Vagina (tissue), 2 donors: ENCODE measurements at regions not wholly inside any gene's neighbourhood (a gene's known extent, or its start where the extent isn't known, plus 50 kb on each side); places are given as distances from the start of the nearest gene placed in this dataset.

Source experiments
- POLR2A ChIP-seq, 2 donors: fragments of 450-650 bp; IDR thresholded peaks; one replicate each; pipeline ENCODE4 v1.6.1; 2017; ENCODE audit warnings: antibody characterized with exemption in 2 of 2, mild to moderate bottlenecking in 2 of 2, moderate library complexity in 2 of 2
- POLR2AphosphoS5 ChIP-seq, 2 donors: sonication (generic); formaldehyde crosslinking; IDR thresholded peaks; one replicate each; pipeline ENCODE4 v1.9.0; 2017; ENCODE audit warnings: antibody characterized with exemption in 2 of 2, mild to moderate bottlenecking in 2 of 2, low read depth in 1 of 2; ENCODE audit not compliant: insufficient read depth in 1 of 2
- TF ChIP-seq, protein P1 (sequence below), 3 experiments: fragments of 450-650 bp in 2 of 3; fragments of 200-600 bp in 1 of 3; sonication (generic) in 1 of 3; IDR thresholded peaks; one replicate each; pipeline ENCODE4 v1.5.1; 2017 to 2019; ENCODE audit warnings: antibody characterized with exemption in 3 of 3, mild to moderate bottlenecking in 2 of 3, moderate library complexity in 2 of 3

DNA sequence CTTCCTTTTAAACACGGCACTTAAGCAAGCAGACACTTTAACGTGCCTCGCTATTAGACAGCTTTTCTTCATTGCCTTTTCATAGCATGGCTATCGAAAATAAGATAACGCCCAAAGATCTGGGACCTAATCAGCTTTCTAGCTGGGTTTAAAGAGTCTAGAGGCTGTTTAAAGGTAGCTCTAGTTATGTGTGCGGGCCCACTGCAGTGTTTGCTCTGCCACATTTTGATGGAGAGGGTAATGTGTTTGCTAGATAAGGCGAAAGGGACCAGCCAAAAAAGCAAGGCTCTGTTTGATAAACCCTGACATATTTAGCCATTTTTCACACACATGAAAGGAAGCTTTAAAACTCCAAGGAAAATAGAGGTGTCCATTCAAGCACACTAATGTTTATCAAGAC is 91.6 kb downstream of the NR2F2 start:
- TF ChIP-seq POLR2AphosphoS5 (IDR thresholded peaks at IDR 0.05; ENCODE audit: insufficient read depth in 1 of 2, low read depth in 1 of 2) (no peak), POLR2A (IDR thresholded peaks at IDR 0.05) (no peak)
- TF ChIP-seq, protein P1, sequence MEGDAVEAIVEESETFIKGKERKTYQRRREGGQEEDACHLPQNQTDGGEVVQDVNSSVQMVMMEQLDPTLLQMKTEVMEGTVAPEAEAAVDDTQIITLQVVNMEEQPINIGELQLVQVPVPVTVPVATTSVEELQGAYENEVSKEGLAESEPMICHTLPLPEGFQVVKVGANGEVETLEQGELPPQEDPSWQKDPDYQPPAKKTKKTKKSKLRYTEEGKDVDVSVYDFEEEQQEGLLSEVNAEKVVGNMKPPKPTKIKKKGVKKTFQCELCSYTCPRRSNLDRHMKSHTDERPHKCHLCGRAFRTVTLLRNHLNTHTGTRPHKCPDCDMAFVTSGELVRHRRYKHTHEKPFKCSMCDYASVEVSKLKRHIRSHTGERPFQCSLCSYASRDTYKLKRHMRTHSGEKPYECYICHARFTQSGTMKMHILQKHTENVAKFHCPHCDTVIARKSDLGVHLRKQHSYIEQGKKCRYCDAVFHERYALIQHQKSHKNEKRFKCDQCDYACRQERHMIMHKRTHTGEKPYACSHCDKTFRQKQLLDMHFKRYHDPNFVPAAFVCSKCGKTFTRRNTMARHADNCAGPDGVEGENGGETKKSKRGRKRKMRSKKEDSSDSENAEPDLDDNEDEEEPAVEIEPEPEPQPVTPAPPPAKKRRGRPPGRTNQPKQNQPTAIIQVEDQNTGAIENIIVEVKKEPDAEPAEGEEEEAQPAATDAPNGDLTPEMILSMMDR (IDR thresholded peaks at IDR 0.05) = no peak
